GM10248 (cell line): ENCODE measurements at regions not wholly inside any gene's neighbourhood (a gene's known extent, or its start where the extent isn't known, plus 50 kb on each side); places are given as distances from the start of the nearest gene placed in this dataset.

Experiments
- CTCF ChIA-PET: fragments of 300-600 bp; sonication (Branson Sonifier 250); formaldehyde crosslinking; extraction: SDS; loops from one replicate; lab custom pipeline; 2021; ENCODE audit warnings: antibody characterized with exemption; lab: Yijun Ruan, JAX
- POLR2A ChIA-PET: fragments of 350-650 bp; sonication (Branson Sonifier 250); formaldehyde crosslinking; extraction: SDS; loops from one replicate; lab custom pipeline; 2020; ENCODE audit warnings: antibody characterized with exemption; lab: Yijun Ruan, JAX
- DNase-seq: peaks from one replicate; pipeline ENCODE4 v3.0.0; 2012; ENCODE audit errors: extremely low spot score
- CTCF ChIP-seq: IDR thresholded peaks from 2 replicates; pipeline ENCODE4 v1.5.1; 2012; ENCODE audit warnings: mild to moderate bottlenecking, low read depth; ENCODE audit errors: extremely low read depth, missing control alignments, control extremely low read depth

GRCh38 chr4:188858696-188859095 lies 719.5 kb downstream of the TRIML1 start:
- no peak for TF ChIP-seq CTCF
- ChIA-PET CTCF (no interaction called here), POLR2A (no interaction called here)
- no peak for DNase-seq

- POLR2A ChIA-PET, result no interaction called here
- DNase-seq, result no peak
- CTCF ChIA-PET, result no interaction called here
- TF ChIP-seq CTCF, result no peak
Observed at GRCh38 chr4:188864741-188865140, 725.5 kb downstream of the TRIML1 start.

- no peak for TF ChIP-seq CTCF
- ChIA-PET POLR2A (no interaction called here), CTCF (interaction anchor here (0.6 to 1.0 kb wide), 2 partner anchors 9 to 54 kb away, joined by 3 read pairs; no protein-coding TSS in a partner anchor)
- no peak for DNase-seq
Observed at GRCh38 chr4:188867796-188868195, 728.6 kb downstream of the TRIML1 start.

GRCh38 chr4:188869581-188869980 lies 730.3 kb downstream of the TRIML1 start:
- no peak for DNase-seq
- ChIA-PET CTCF (no interaction called here), POLR2A (no interaction called here)
- TF ChIP-seq CTCF, result no peak

GRCh38 chr4:188872809-188873208 lies 733.6 kb downstream of the TRIML1 start:
- no peak for DNase-seq
- ChIA-PET POLR2A (no interaction called here), CTCF (no interaction called here)
- no peak for TF ChIP-seq CTCF

- TF ChIP-seq CTCF, result no peak
- ChIA-PET CTCF (interaction anchor here (1.4 to 1.5 kb wide), 2 partner anchors 9 kb away, joined by 3 read pairs; no protein-coding TSS in a partner anchor), POLR2A (no interaction called here)
- no peak for DNase-seq
Observed at GRCh38 chr4:188876881-188877280, 737.6 kb downstream of the TRIML1 start.

GRCh38 chr4:188879598-188879997 lies 740.4 kb downstream of the TRIML1 start:
- no peak for TF ChIP-seq CTCF
- POLR2A ChIA-PET, result no interaction called here

More at GRCh38 chr4:188879598-188879997, 740.4 kb downstream of the TRIML1 start:
- CTCF ChIA-PET, result no interaction called here
- no peak for DNase-seq
